BJ (cell line): ENCODE measurements at regions not wholly inside any gene's neighbourhood (a gene's known extent, or its start where the extent isn't known, plus 50 kb on each side); places are given as distances from the start of the nearest gene placed in this dataset.

Source experiments
- CTCF ChIA-PET: fragments of 350-600 bp; formaldehyde crosslinking; extraction: SDS; loops from one replicate; lab custom pipeline; 2021; ENCODE audit warnings: antibody characterized with exemption, inconsistent platforms; lab: Yijun Ruan, JAX
- POLR2A ChIA-PET: fragments of 300-600 bp; sonication (Branson Sonifier 250); formaldehyde crosslinking; extraction: SDS; loops from one replicate; lab custom pipeline; 2021; ENCODE audit warnings: antibody characterized with exemption; lab: Charles Lee
- DNase-seq: peaks from one replicate; pipeline ENCODE4 v3.0.0-alpha.2; 2011; ENCODE audit warnings: low read depth
- H3K27me3 ChIP-seq: 2 replicates; pipeline ENCODE4 v1.6.0; 2011; ENCODE audit warnings: low read length; ENCODE audit not compliant: control insufficient read depth, insufficient read depth
- H3K36me3 ChIP-seq: 2 replicates; pipeline ENCODE4 v1.5.1; 2011; ENCODE audit warnings: low read length; ENCODE audit not compliant: control insufficient read depth, insufficient read depth
- H3K4me3 ChIP-seq: 2 replicates; pipeline ENCODE4 v1.5.1; 2011; ENCODE audit warnings: low read depth, mild to moderate bottlenecking, control low read depth, low read length
- CTCF ChIP-seq: IDR thresholded peaks from 2 replicates; pipeline ENCODE4 v1.5.1; 2011; ENCODE audit warnings: low read depth, mild to moderate bottlenecking, control low read depth, inconsistent platforms, low read length, moderate library complexity; ENCODE audit not compliant: insufficient read depth

- DNase-seq = no peak
- TF ChIP-seq CTCF = no peak
- no peaks in the 10 kb centered on the region for H3K36me3 ChIP-seq
- H3K4me3 ChIP-seq = no peak overlapping the region
- POLR2A ChIA-PET = no interaction called here
- CTCF ChIA-PET = interaction anchor here (0.7 kb wide), 1 partner anchor 182 kb away, joined by 3 read pairs; no protein-coding TSS in a partner anchor
- peaks cover 2% of the 10 kb centered on the region for H3K27me3 ChIP-seq
Measured at GRCh38 chr16:11472410-11472809, 114.3 kb downstream of the LITAF start.

GRCh38 chr16:11472851-11473250, 113.9 kb downstream of the LITAF start:
- no peak for TF ChIP-seq CTCF
- no peak for DNase-seq
- Histone ChIP-seq H3K4me3 (no peak overlapping the region), H3K36me3 (no peaks in the 10 kb centered on the region), H3K27me3 (peaks cover under 1% of the 10 kb centered on the region; the same call in 1 of the 2 replicates)
- ChIA-PET POLR2A (no interaction called here), CTCF (interaction anchor here (0.7 kb wide), 1 partner anchor 182 kb away, joined by 3 read pairs; no protein-coding TSS in a partner anchor)

GRCh38 chr16:11473728-11474127, 113.0 kb downstream of the LITAF start:
- ChIA-PET POLR2A (no interaction called here), CTCF (interaction anchor here (0.7 kb wide), 1 partner anchor 136 kb away, joined by 3 read pairs; no protein-coding TSS in a partner anchor)
- H3K4me3 ChIP-seq = no peak overlapping the region
- TF ChIP-seq CTCF = no peak
- no peak for DNase-seq
- no peaks in the 10 kb centered on the region for H3K27me3 ChIP-seq
- no peaks in the 10 kb centered on the region for H3K36me3 ChIP-seq

GRCh38 chr16:11474617-11475291, 112.0 kb downstream of the LITAF start:
- DNase-seq = no peak
- Histone ChIP-seq H3K36me3 (no peaks in the 10 kb centered on the region), H3K4me3 (no peak overlapping the region), H3K27me3 (no peaks in the 10 kb centered on the region)
- TF ChIP-seq CTCF = no peak
- CTCF ChIA-PET = no interaction called here
- POLR2A ChIA-PET = no interaction called here

- POLR2A ChIA-PET = no interaction called here
- no peak for DNase-seq
- CTCF ChIA-PET = no interaction called here
- Histone ChIP-seq H3K4me3 (no peak overlapping the region), H3K27me3 (no peaks in the 10 kb centered on the region), H3K36me3 (no peaks in the 10 kb centered on the region)
- TF ChIP-seq CTCF = no peak
Measured at GRCh38 chr16:11475896-11476630, 110.7 kb downstream of the LITAF start.
